Activated CD4-positive, alpha-beta T cell treated with anti-CD3 and anti-CD28 coated beads for 36 hours (primary cell): ENCODE measurements at regions not wholly inside any gene's neighbourhood (a gene's known extent, or its start where the extent isn't known, plus 50 kb on each side); places are given as distances from the start of the nearest gene placed in this dataset.
"Not testable (repeated sequence)": the region's sequence is repeated elsewhere in the genome, so short reads cannot be mapped to it uniquely, and the experiment has no call there.

Source experiments
- ATAC-seq: fragments of 200-7000 bp; cut with Tn5 transposase; one replicate; pipeline ENCODE4 v1.10.0; 2021; ENCODE audit warnings: mild to moderate bottlenecking, moderate library complexity
- CTCF ChIA-PET: fragments of 350-600 bp; sonication (Branson Sonifier 250); formaldehyde crosslinking; loops from one replicate; lab custom pipeline; 2021; ENCODE audit warnings: antibody characterized with exemption; lab: Charles Lee
- POLR2A ChIA-PET: fragments of 350-600 bp; sonication (Branson Sonifier 250); formaldehyde crosslinking; loops from one replicate; lab custom pipeline; 2021; ENCODE audit warnings: antibody characterized with exemption, inconsistent platforms; lab: Charles Lee
- DNase-seq: peaks from one replicate; pipeline ENCODE4 v3.0.0-alpha.2; 2020
- H3K27ac Mint-ChIP-seq: one replicate; pipeline ENCODE4 v1.8.0; 2021; ENCODE audit warnings: mixed read lengths
- H3K27me3 Mint-ChIP-seq: one replicate; pipeline ENCODE4 v1.8.0; 2021; ENCODE audit warnings: mixed read lengths
- H3K36me3 Mint-ChIP-seq: one replicate; pipeline ENCODE4 v1.8.0; 2021; ENCODE audit warnings: low read depth, mixed read lengths
- H3K4me1 Mint-ChIP-seq: one replicate; pipeline ENCODE4 v1.8.0; 2021; ENCODE audit warnings: mixed read lengths
- H3K4me3 Mint-ChIP-seq: one replicate; pipeline ENCODE4 v1.8.0; 2021; ENCODE audit warnings: mild to moderate bottlenecking, moderate library complexity, mixed read lengths
- H3K9me3 Mint-ChIP-seq: one replicate; pipeline ENCODE4 v1.8.0; 2021; ENCODE audit warnings: low read depth, mixed read lengths
- intact Hi-C, 2 experiments: fragments of 100-400 bp; cut with DNase I in 1 of 2; cut with micrococcal nuclease in 1 of 2; formaldehyde crosslinking; loops; one replicate each; pipeline versions ENCODE4 v1.14.2 to v1.15.1; 2022 to 2024; cut with DNase I, micrococcal nuclease

DNA sequence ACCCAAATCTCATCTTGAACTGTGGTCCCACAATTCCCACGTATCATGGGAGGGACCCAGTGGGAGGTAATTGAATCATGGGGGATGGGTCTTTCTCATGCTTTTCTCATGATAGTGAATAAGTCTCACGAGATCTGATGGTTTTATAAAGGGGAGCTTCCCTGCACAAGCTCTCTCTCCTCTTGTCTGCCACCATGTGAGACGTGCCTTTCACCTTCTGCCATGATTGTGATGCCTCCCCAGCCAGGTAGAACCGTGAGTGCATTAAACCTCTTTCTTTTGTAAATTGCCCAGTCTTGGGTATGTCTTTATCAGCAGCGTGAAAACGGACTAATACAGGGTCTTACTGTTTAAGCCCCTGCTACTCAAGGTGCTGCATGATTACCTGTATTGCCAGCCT, 98.8 kb upstream of the PDHA1 start:
- ATAC-seq, H3K4me1 Mint-ChIP-seq, H3K27ac Mint-ChIP-seq, H3K27me3 Mint-ChIP-seq, DNase-seq, POLR2A ChIA-PET, H3K9me3 Mint-ChIP-seq, intact Hi-C loops, H3K4me3 Mint-ChIP-seq, H3K36me3 Mint-ChIP-seq, CTCF ChIA-PET: not testable (repeated sequence)

- intact Hi-C loops: no loop called here
- H3K27ac Mint-ChIP-seq: no peak overlapping the region
These were observed 97.9 kb upstream of the PDHA1 start for GRCh38 chrX:19245711-19246269.

GRCh38 chrX:19256986-19257385, 86.7 kb upstream of the PDHA1 start:
- no peak for ATAC-seq
- ChIA-PET CTCF (no interaction called here), POLR2A (no interaction called here)
- H3K4me3 Mint-ChIP-seq: no peak overlapping the region
- no peaks in the 10 kb centered on the region for H3K9me3 Mint-ChIP-seq
- H3K4me1 Mint-ChIP-seq: no peaks in the 10 kb centered on the region
- H3K27me3 Mint-ChIP-seq: peaks cover 4% of the 10 kb centered on the region
- intact Hi-C loops: no loop called here
- H3K27ac Mint-ChIP-seq: no peak overlapping the region
- no peaks in the 10 kb centered on the region for H3K36me3 Mint-ChIP-seq
- DNase-seq: no peak

More at GRCh38 chrX:19245711-19246269, 97.9 kb upstream of the PDHA1 start:
- peaks cover 2% of the 10 kb centered on the region for H3K36me3 Mint-ChIP-seq
- CTCF ChIA-PET: no interaction called here
- peaks cover 2% of the 10 kb centered on the region for H3K27me3 Mint-ChIP-seq
- POLR2A ChIA-PET: no interaction called here
- ATAC-seq: no peak
- H3K4me3 Mint-ChIP-seq: no peak overlapping the region
- no peak for DNase-seq
- peaks cover 2% of the 10 kb centered on the region for H3K9me3 Mint-ChIP-seq
- no peaks in the 10 kb centered on the region for H3K4me1 Mint-ChIP-seq

DNA sequence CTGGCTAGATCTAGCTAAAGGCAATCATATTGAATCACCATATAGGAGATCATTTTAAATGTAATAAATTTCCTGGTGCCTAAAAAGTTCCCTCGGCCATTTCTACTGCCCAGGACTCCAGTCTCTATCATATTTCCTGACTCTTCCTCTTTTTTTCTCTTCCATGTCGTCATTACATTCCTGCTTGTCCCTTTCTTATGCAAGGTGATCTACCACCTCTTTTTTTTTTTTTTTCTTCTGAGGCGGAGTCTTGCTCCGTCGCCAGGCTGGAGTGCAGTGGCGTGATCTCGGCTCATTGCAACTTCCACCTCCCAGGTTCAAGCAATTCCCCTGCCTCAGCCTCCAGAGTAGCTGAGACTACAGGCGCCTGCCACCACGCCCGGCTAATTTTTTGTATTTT, 82.7 kb upstream of the PDHA1 start:
- H3K27me3 Mint-ChIP-seq, H3K9me3 Mint-ChIP-seq, H3K36me3 Mint-ChIP-seq, ATAC-seq, DNase-seq, POLR2A ChIA-PET, intact Hi-C loops, H3K4me1 Mint-ChIP-seq, H3K27ac Mint-ChIP-seq, H3K4me3 Mint-ChIP-seq: not testable (repeated sequence)
- CTCF ChIA-PET: interaction anchor here (0.9 kb wide), 1 partner anchor 73 kb away, joined by 3 read pairs; no protein-coding TSS in a partner anchor

DNA sequence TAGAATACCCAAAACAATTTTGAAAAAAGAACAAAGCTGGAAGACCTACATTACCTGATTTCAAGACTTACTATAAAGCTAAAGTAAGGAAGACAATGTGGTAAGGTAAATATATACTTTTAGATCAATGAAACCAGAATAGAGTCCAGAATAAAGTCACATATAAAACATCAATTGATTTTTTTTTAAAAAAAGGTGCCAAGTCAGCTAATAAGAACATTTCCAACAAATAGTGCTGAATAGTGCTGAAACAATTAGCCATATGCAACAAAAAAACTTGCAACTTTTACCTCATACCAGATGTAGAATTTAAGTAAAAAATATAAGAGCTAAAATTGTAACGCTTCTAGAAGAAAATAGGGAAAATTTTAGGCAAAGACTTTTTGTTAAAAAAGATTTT, 73.0 kb upstream of the PDHA1 start:
- intact Hi-C loops: no loop called here
- Mint-ChIP-seq H3K27ac (no peak overlapping the region), H3K36me3 (no peaks in the 10 kb centered on the region), H3K27me3 (no peaks in the 10 kb centered on the region), H3K9me3 (no peaks in the 10 kb centered on the region), H3K4me1 (no peaks in the 10 kb centered on the region), H3K4me3 (no peak overlapping the region)
- ChIA-PET POLR2A (no interaction called here), CTCF (interaction anchor here (1.4 kb wide), 1 partner anchor 10 kb away, joined by 3 read pairs; no protein-coding TSS in a partner anchor)
- ATAC-seq (no peak), DNase-seq (no peak)

DNA sequence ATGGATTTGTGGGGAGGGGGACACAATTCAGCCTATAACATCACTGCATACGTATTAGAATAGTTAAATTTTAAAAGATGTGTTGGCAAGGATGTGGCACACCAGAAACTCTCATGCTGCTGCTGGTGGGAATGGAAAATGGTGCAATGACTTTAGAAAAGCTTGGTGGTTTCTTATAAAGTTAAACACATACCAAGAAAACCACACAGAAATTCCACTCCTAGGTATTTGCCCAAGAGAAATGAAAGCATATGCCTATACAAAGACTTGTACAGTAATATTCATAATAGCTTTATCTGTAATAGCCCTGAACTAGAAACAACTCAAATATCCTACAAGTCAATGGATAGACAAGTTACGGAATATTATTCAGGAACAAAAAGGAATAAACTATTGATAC, 71.3 kb upstream of the PDHA1 start:
- Mint-ChIP-seq H3K4me3 (no peak overlapping the region), H3K4me1 (no peaks in the 10 kb centered on the region), H3K9me3 (no peaks in the 10 kb centered on the region), H3K27ac (no peak overlapping the region), H3K36me3 (no peaks in the 10 kb centered on the region), H3K27me3 (no peaks in the 10 kb centered on the region)
- intact Hi-C loops: no loop called here
- peak; percentile 4 for DNase-seq
- peak; percentile 49 for ATAC-seq
- ChIA-PET CTCF (no interaction called here), POLR2A (no interaction called here)

DNA sequence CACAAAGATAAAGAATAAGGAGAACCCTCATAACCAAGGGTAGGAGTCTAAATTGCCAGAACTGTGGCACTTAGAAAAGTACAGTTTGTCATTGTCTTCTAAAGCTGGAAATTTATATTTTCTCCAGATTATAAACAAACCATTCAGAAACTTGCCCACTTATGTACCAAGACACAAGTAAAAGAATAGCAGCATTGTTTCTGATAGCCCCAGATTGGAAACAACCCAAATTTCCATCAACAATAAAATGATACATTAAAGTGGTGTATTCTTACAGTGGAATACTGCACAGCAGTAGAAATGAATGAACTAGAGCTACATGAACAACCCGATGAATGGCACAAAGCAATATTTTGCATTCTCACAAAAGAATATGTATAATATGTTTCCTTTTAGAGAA, 63.1 kb upstream of the PDHA1 start:
- Mint-ChIP-seq H3K4me1 (no peaks in the 10 kb centered on the region), H3K27me3 (peaks cover 4% of the 10 kb centered on the region), H3K36me3 (no peaks in the 10 kb centered on the region), H3K9me3 (no peaks in the 10 kb centered on the region), H3K4me3 (no peak overlapping the region), H3K27ac (no peak overlapping the region)
- no peak for ATAC-seq
- CTCF ChIA-PET: no interaction called here
- intact Hi-C loops: no loop called here
- no peak for DNase-seq
- POLR2A ChIA-PET: no interaction called here

- H3K27ac Mint-ChIP-seq: no peak overlapping the region
- no peaks in the 10 kb centered on the region for H3K9me3 Mint-ChIP-seq
- DNase-seq (no peak), ATAC-seq (no peak)
- CTCF ChIA-PET: no interaction called here
- H3K36me3 Mint-ChIP-seq: no peaks in the 10 kb centered on the region
- no peak overlapping the region for H3K4me3 Mint-ChIP-seq
- no peaks in the 10 kb centered on the region for H3K4me1 Mint-ChIP-seq
- intact Hi-C loops: no loop called here
- POLR2A ChIA-PET: no interaction called here
- H3K27me3 Mint-ChIP-seq: peaks cover 4% of the 10 kb centered on the region
These were observed 62.5 kb upstream of the PDHA1 start for GRCh38 chrX:19281256-19281655.

- DNase-seq: no peak
- intact Hi-C loops: no loop called here
- Mint-ChIP-seq H3K27me3 (peaks cover 10% of the 10 kb centered on the region), H3K9me3 (no peaks in the 10 kb centered on the region), H3K27ac (no peak overlapping the region), H3K4me1 (no peaks in the 10 kb centered on the region), H3K4me3 (no peak overlapping the region), H3K36me3 (no peaks in the 10 kb centered on the region)
- ATAC-seq: no peak
- CTCF ChIA-PET: interaction anchor here (0.6 to 1.3 kb wide), 2 partner anchors 9 to 53 kb away, joined by 3 read pairs; no protein-coding TSS in a partner anchor
- POLR2A ChIA-PET: no interaction called here
These were observed 60.0 kb upstream of the PDHA1 start for GRCh38 chrX:19283597-19284339.

GRCh38 chrX:19285857-19286256, 57.9 kb upstream of the PDHA1 start:
- ATAC-seq (no peak), DNase-seq (no peak)
- intact Hi-C loops: no loop called here
- no peaks in the 10 kb centered on the region for H3K4me1 Mint-ChIP-seq
- H3K27ac Mint-ChIP-seq: no peak overlapping the region
- H3K27me3 Mint-ChIP-seq: peaks cover 12% of the 10 kb centered on the region
- H3K9me3 Mint-ChIP-seq: no peaks in the 10 kb centered on the region
- no peak overlapping the region for H3K4me3 Mint-ChIP-seq
- ChIA-PET POLR2A (no interaction called here), CTCF (no interaction called here)
- no peaks in the 10 kb centered on the region for H3K36me3 Mint-ChIP-seq

GRCh38 chrX:19291086-19291485, 52.6 kb upstream of the PDHA1 start:
- Mint-ChIP-seq H3K4me3 (no peak overlapping the region), H3K27ac (no peak overlapping the region), H3K27me3 (peaks cover 10% of the 10 kb centered on the region), H3K36me3 (no peaks in the 10 kb centered on the region), H3K4me1 (no peaks in the 10 kb centered on the region), H3K9me3 (no peaks in the 10 kb centered on the region)
- POLR2A ChIA-PET: no interaction called here
- DNase-seq (no peak), ATAC-seq (no peak)
- intact Hi-C loops: no loop called here
- CTCF ChIA-PET: interaction anchor here (1.2 kb wide), 1 partner anchor 41 kb away, joined by 3 read pairs; no protein-coding TSS in a partner anchor

DNA sequence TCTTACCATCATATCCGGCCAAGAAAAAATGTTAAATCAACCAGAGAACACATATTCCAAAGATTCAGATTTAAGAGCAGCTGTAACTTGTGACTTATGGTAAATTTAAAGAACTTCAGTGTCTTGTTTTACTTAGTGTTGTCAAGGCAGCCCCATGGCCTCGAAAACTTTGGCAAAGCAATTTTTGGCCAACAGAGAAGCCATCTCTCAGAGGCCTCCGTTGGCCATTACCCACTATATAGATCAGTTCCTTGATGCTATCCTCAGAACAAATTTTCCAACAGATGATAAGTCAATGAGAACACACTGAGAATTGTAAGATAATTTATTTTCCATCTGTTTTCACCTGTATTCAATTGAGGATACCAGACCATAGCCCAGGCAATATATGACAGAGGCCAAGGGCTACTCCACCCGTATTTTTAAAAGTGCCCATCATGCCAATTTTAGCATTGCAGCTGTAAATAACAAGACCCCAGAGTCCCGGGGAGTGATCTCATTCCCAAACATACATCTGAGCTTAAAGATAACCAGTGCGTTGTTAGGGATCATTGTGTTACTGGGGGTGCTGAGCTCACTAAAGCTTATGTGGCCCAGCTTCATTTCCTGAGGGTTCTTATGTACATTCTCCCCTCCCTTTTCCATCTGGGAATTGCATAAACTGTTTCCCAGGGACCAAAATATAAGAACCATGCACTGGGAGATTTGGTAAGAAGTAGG, 50.0 kb upstream of the PDHA1 start:
- ChIA-PET POLR2A (no interaction called here), CTCF (no interaction called here)
- ATAC-seq (no peak), DNase-seq (no peak)
- Mint-ChIP-seq H3K27ac (no peak overlapping the region), H3K9me3 (no peaks in the 10 kb centered on the region), H3K4me1 (no peaks in the 10 kb centered on the region), H3K36me3 (no peaks in the 10 kb centered on the region), H3K27me3 (peaks cover 3% of the 10 kb centered on the region), H3K4me3 (no peak overlapping the region)
- intact Hi-C loops: no loop called here
